ENCODE measurements at regions not wholly inside any gene's neighbourhood (a gene's known extent, or its start where the extent isn't known, plus 50 kb on each side); places are given as distances from the start of the nearest gene placed in this dataset.
A peak's percentile ranks its signal among the peaks of the same experiment; 100 is the strongest.

GRCh38 chr6:91704531-91704930 is 1117.7 kb upstream of the MAP3K7 start:
- Histone ChIP-seq H3K36me3 (replicated peaks) (no peaks in the 10 kb centered on the region), H3K4me3 (ENCODE audit: low read depth, low read length) (no peak overlapping the region), H3K27me3 (replicated peaks) (no peaks in the 10 kb centered on the region), H3K27ac (no peak overlapping the region)
- TF ChIP-seq CTCF (IDR thresholded peaks at IDR 0.05; ENCODE audit: low read depth, low read length, missing control alignments), result no peak
- DNase-seq, result peak; percentile 18
- in situ Hi-C loops (cut with HindIII; ENCODE audit: low pct_ligation_motif_present, low sequenced_read_pairs), result no loop called here

GRCh38 chr6:91697010-91697695 is 1110.3 kb upstream of the MAP3K7 start:
- no peak for TF ChIP-seq CTCF (IDR thresholded peaks at IDR 0.05; ENCODE audit: low read depth, low read length, missing control alignments)
- H3K27ac ChIP-seq, result no peak overlapping the region
- H3K27me3 ChIP-seq (replicated peaks), result no peaks in the 10 kb centered on the region
- H3K4me3 ChIP-seq (ENCODE audit: low read depth, low read length), result no peak overlapping the region
- DNase-seq, result no peak
- no peaks in the 10 kb centered on the region for H3K36me3 ChIP-seq (replicated peaks)
- in situ Hi-C loops (cut with HindIII; ENCODE audit: low pct_ligation_motif_present, low sequenced_read_pairs), result no loop called here

- no peak overlapping the region for H3K27ac ChIP-seq
- DNase-seq, result no peak
- no peaks in the 10 kb centered on the region for H3K36me3 ChIP-seq (replicated peaks)
- H3K27me3 ChIP-seq (replicated peaks), result no peaks in the 10 kb centered on the region
- in situ Hi-C loops (cut with HindIII; ENCODE audit: low pct_ligation_motif_present, low sequenced_read_pairs), result no loop called here
- no peak for TF ChIP-seq CTCF (IDR thresholded peaks at IDR 0.05; ENCODE audit: low read depth, low read length, missing control alignments)
- no peak overlapping the region for H3K4me3 ChIP-seq (ENCODE audit: low read depth, low read length)
Measured at GRCh38 chr6:91695221-91695620, 1108.3 kb upstream of the MAP3K7 start.

GRCh38 chr6:91694016-91694654 is 1107.3 kb upstream of the MAP3K7 start:
- Histone ChIP-seq H3K27me3 (replicated peaks) (no peaks in the 10 kb centered on the region), H3K4me3 (ENCODE audit: low read depth, low read length) (no peak overlapping the region), H3K36me3 (replicated peaks) (no peaks in the 10 kb centered on the region), H3K27ac (no peak overlapping the region)
- no peak for TF ChIP-seq CTCF (IDR thresholded peaks at IDR 0.05; ENCODE audit: low read depth, low read length, missing control alignments)
- in situ Hi-C loops (cut with HindIII; ENCODE audit: low pct_ligation_motif_present, low sequenced_read_pairs), result no loop called here
- DNase-seq, result no peak

GRCh38 chr6:91691449-91691848 is 1104.6 kb upstream of the MAP3K7 start:
- H3K36me3 ChIP-seq (replicated peaks), result no peaks in the 10 kb centered on the region
- no peak for DNase-seq
- no peak overlapping the region for H3K27ac ChIP-seq
- no peaks in the 10 kb centered on the region for H3K27me3 ChIP-seq (replicated peaks)
- TF ChIP-seq CTCF (IDR thresholded peaks at IDR 0.05; ENCODE audit: low read depth, low read length, missing control alignments), result no peak
- in situ Hi-C loops (cut with HindIII; ENCODE audit: low pct_ligation_motif_present, low sequenced_read_pairs), result no loop called here
- no peak overlapping the region for H3K4me3 ChIP-seq (ENCODE audit: low read depth, low read length)

All from brain microvascular endothelial cell (primary cell).